OCI-LY3 (cell line): ENCODE measurements at regions not wholly inside any gene's neighbourhood (a gene's known extent, or its start where the extent isn't known, plus 50 kb on each side); places are given as distances from the start of the nearest gene placed in this dataset.

Source experiments
- H2AFZ ChIP-seq: fragments of 200-600, 300-600 bp; shearing (Covaris generic); 2 replicates; pipeline ENCODE4 v1.6.0; 2014; ENCODE audit warnings: antibody characterized with exemption, low read depth, low read length
- H3K27ac ChIP-seq: fragments of 200-600, 300-600 bp; sonication (generic); 2 replicates; pipeline ENCODE4 v1.5.1; 2014; ENCODE audit warnings: mild to moderate bottlenecking, low read length, moderate library complexity, mixed read lengths
- H3K27me3 ChIP-seq: fragments of 200-600, 300-600 bp; sonication (generic); 2 replicates; pipeline ENCODE4 v1.6.1; 2014; ENCODE audit warnings: low read depth, low read length, mixed read lengths
- H3K36me3 ChIP-seq: fragments of 200-600, 300-600 bp; sonication (generic); replicated peaks from 2 replicates; pipeline ENCODE3; 2014; ENCODE audit warnings: low read depth, low read length, mixed read lengths
- H3K4me1 ChIP-seq: fragments of 300-600, 200-600 bp; sonication (generic); 2 replicates; pipeline ENCODE4 v1.6.1; 2014; ENCODE audit warnings: low read length, mixed read lengths
- H3K4me2 ChIP-seq: fragments of 200-600, 300-600 bp; sonication (generic); 2 replicates; pipeline ENCODE4 v1.6.1; 2014; ENCODE audit warnings: low read length, mixed read lengths
- H3K4me3 ChIP-seq: fragments of 300-600, 200-600 bp; sonication (generic); 2 replicates; pipeline ENCODE4 v1.5.1; 2014; ENCODE audit warnings: antibody characterized with exemption, mild to moderate bottlenecking, low read length, moderate library complexity
- H3K79me2 ChIP-seq: fragments of 300-600, 200-600 bp; shearing (Covaris generic); 2 replicates; pipeline ENCODE4 v1.6.1; 2014; ENCODE audit warnings: mild to moderate bottlenecking, low read length, mixed read lengths
- H3K9ac ChIP-seq: fragments of 300-600, 200-600 bp; shearing (Covaris generic); 2 replicates; pipeline ENCODE4 v1.6.0; 2014; ENCODE audit warnings: mild to moderate bottlenecking, low read length, moderate library complexity
- H3K9me3 ChIP-seq: fragments of 200-600, 300-600 bp; shearing (Covaris generic); 2 replicates; pipeline ENCODE4 v1.6.1; 2014; ENCODE audit warnings: low read length, mixed read lengths; ENCODE audit not compliant: insufficient read depth
- H4K20me1 ChIP-seq: fragments of 200-600, 300-600 bp; sonication (generic); 2 replicates; pipeline ENCODE4 v1.6.1; 2016; ENCODE audit warnings: low read length, mixed read lengths; ENCODE audit not compliant: insufficient read depth
- EZH2phosphoT487 ChIP-seq: fragments of 200-600 bp; shearing (Covaris generic); IDR thresholded peaks from 2 replicates; pipeline ENCODE4 v1.6.1; 2018; ENCODE audit warnings: antibody characterized with exemption, mixed run types, low read depth
- TF ChIP-seq, protein P1 (sequence below): fragments of 200-600, 300-600 bp; sonication (generic); IDR thresholded peaks from 2 replicates; pipeline ENCODE4 v1.5.1; 2014; ENCODE audit warnings: antibody characterized with exemption, low read length, low read depth

DNA sequence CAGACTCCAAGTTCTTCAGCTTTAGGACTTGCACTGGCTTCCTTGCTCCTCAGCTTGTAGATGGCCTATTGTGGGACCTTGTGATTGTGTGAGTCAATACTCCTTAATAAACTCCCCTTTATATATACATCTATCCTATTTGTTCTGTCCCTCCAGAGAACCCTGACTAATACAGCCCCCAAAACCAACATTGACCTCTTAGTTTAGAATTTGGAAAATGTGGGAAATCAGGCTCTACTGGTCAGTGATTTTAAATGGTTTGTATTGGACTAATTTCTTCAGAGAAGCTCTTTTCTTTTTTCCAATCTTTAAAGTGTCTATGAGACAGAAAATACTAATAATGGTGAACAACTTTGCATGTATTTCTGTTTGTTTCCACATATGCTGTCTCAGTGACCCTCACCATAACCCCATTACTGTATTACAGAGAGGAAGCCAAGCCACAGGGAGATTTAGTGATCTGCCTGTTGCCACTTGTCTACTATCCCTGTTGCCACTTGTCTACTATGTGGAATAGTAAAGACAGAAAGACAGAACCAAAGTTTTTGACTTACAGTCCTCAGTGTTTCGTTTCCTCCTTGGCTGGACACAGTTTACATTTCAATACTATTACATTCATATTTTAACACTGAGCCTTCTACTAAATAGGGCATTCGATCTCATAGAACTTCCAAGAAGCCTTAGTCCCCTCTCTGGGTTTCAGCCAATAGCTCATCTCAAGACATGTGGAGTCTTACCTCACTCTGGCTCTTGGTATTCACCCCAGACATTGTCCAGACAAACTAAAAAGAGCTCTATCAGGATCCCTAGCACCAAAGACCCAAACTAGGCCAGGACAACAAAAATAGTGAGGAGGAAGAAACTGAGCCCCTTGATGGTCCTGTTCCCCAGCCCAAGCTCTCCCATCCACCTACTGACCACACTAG, 121.0 kb downstream of the AKR1D1 start:
- H2AFZ ChIP-seq, result no peak overlapping the region
- TF ChIP-seq EZH2phosphoT487, result no peak
- TF ChIP-seq, protein P1, sequence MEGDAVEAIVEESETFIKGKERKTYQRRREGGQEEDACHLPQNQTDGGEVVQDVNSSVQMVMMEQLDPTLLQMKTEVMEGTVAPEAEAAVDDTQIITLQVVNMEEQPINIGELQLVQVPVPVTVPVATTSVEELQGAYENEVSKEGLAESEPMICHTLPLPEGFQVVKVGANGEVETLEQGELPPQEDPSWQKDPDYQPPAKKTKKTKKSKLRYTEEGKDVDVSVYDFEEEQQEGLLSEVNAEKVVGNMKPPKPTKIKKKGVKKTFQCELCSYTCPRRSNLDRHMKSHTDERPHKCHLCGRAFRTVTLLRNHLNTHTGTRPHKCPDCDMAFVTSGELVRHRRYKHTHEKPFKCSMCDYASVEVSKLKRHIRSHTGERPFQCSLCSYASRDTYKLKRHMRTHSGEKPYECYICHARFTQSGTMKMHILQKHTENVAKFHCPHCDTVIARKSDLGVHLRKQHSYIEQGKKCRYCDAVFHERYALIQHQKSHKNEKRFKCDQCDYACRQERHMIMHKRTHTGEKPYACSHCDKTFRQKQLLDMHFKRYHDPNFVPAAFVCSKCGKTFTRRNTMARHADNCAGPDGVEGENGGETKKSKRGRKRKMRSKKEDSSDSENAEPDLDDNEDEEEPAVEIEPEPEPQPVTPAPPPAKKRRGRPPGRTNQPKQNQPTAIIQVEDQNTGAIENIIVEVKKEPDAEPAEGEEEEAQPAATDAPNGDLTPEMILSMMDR, result no peak
- no peaks in the 10 kb centered on the region for H3K27me3 ChIP-seq
- H3K9me3 ChIP-seq, result no peaks in the 10 kb centered on the region
- H3K9ac ChIP-seq, result no peak overlapping the region
- H4K20me1 ChIP-seq, result no peaks in the 10 kb centered on the region
- no peak overlapping the region for H3K4me2 ChIP-seq
- no peak overlapping the region for H3K4me3 ChIP-seq
- H3K27ac ChIP-seq, result no peak overlapping the region
- no peaks in the 10 kb centered on the region for H3K36me3 ChIP-seq
- H3K4me1 ChIP-seq, result no peaks in the 10 kb centered on the region
- no peaks in the 10 kb centered on the region for H3K79me2 ChIP-seq

DNA sequence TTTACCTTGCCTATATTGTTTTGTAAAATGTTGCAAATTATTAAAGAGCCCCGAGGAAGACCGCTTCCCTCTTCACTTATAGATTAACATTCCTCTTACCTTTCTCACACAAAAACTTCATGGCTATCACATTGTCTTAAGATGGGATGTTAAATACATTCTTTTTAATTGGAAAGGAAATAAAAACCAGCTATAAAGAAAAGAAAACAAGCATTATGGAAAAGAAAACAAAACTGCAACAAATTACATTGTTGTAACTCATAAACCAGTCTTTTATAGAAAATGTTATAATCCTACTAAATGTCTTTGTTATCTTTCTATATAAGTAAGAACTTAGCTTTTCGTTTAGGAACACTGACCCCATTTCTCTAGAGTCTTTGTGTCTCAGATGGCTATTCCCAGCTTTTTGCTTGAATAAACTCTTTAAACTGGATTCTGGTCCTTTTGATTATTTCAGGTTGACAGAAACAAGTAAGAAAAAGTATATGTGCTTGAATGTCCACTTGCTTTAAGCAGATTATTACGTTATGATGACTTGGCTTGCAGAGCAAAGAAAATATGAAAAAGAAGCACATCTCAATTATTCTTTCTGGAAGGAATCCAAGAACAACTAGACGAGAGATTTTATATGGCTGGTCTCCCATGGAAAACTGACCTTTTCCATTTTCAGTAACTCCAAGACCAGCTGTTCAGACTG, 128.2 kb downstream of the AKR1D1 start:
- TF ChIP-seq, protein P1, result no peak
- TF ChIP-seq EZH2phosphoT487, result no peak
- Histone ChIP-seq H3K79me2 (no peaks in the 10 kb centered on the region), H3K4me3 (no peak overlapping the region), H2AFZ (no peak overlapping the region), H3K36me3 (no peaks in the 10 kb centered on the region), H3K9ac (no peak overlapping the region), H3K27ac (no peak overlapping the region), H3K27me3 (no peaks in the 10 kb centered on the region), H3K4me2 (no peak overlapping the region), H3K4me1 (no peaks in the 10 kb centered on the region), H4K20me1 (no peaks in the 10 kb centered on the region), H3K9me3 (no peaks in the 10 kb centered on the region)

DNA sequence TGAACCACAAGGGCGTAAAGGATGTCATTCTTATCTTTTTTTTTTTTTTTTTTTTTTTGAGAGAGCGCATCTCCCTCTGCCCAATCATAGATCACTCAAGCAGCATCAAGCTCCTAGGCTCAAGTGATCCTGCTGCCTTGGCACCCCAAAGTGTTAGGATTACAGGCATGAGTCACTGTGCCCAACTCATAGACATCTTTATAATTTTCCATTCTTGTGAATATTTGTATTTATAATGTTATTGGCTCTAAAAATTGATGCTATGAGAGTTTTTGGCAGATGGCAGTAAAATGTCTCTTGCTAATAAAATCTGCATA, 128.7 kb downstream of the AKR1D1 start:
- H3K9ac ChIP-seq, result no peak overlapping the region
- H3K36me3 ChIP-seq, result no peaks in the 10 kb centered on the region
- no peaks in the 10 kb centered on the region for H3K9me3 ChIP-seq
- H3K4me1 ChIP-seq, result no peaks in the 10 kb centered on the region
- TF ChIP-seq, protein P1, result no peak
- no peak for TF ChIP-seq EZH2phosphoT487
- no peak overlapping the region for H3K4me2 ChIP-seq
- no peak overlapping the region for H2AFZ ChIP-seq
- no peak overlapping the region for H3K4me3 ChIP-seq
- no peaks in the 10 kb centered on the region for H3K79me2 ChIP-seq
- H3K27me3 ChIP-seq, result no peaks in the 10 kb centered on the region
- no peak overlapping the region for H3K27ac ChIP-seq
- H4K20me1 ChIP-seq, result no peaks in the 10 kb centered on the region

DNA sequence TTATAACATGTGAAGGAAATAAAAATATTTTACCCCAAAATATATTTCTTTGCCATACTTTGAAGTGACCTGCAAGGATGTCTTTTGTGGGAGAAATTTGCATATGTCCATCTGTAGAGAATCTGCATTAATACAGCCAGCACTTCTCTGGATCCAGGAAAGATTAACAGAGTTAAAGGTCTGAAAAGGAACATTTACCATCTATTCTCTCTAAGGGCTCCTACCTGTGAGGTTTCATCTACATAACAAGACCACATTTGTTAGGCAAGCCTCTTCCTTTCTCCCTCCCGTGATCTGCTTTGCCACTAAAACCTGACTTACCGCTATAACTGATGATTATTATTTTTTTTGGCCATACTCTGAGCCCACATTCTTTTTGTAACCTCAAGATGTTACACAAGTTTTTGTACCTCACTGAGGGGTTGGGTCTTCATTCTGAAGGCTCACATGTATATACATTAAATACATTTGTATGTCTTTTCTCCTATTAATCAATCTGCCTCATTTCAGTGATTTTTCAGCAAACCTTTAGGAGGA, 129.4 kb downstream of the AKR1D1 start:
- Histone ChIP-seq H3K36me3 (no peaks in the 10 kb centered on the region), H4K20me1 (no peaks in the 10 kb centered on the region), H3K27ac (no peak overlapping the region), H3K9ac (no peak overlapping the region), H3K4me3 (no peak overlapping the region), H3K79me2 (no peaks in the 10 kb centered on the region), H2AFZ (no peak overlapping the region), H3K4me2 (no peak overlapping the region), H3K4me1 (no peaks in the 10 kb centered on the region), H3K9me3 (no peaks in the 10 kb centered on the region), H3K27me3 (no peaks in the 10 kb centered on the region)
- TF ChIP-seq, protein P1, result no peak
- no peak for TF ChIP-seq EZH2phosphoT487
